T-helper 1 cell (primary cell): ENCODE measurements at regions not wholly inside any gene's neighbourhood (a gene's known extent, or its start where the extent isn't known, plus 50 kb on each side); places are given as distances from the start of the nearest gene placed in this dataset.
"Not testable (repeated sequence)": the region's sequence is repeated elsewhere in the genome, so short reads cannot be mapped to it uniquely, and the experiment has no call there.

Source experiments
- DNase-seq, 5 donors: peaks; one replicate each; pipeline ENCODE4 v3.0.0-alpha.2; 2012 to 2020

- DNase-seq, result no peak
Observed at GRCh38 chr5:52255308-52255707, 532.4 kb upstream of the ITGA1 start.

- DNase-seq, result no peak
Observed at GRCh38 chr5:52262844-52263243, 524.9 kb upstream of the ITGA1 start.

GRCh38 chr5:52269401-52269800 is 518.3 kb upstream of the ITGA1 start:
- DNase-seq, result no peak

- no peak for DNase-seq
Observed at GRCh38 chr5:52269859-52270258, 517.9 kb upstream of the ITGA1 start.

- DNase-seq, result no peak
Observed at GRCh38 chr5:52275639-52276038, 512.1 kb upstream of the ITGA1 start.

GRCh38 chr5:52277101-52277500 is 510.6 kb upstream of the ITGA1 start:
- no peak for DNase-seq

GRCh38 chr5:52282647-52283046 is 505.1 kb upstream of the ITGA1 start:
- DNase-seq, result no peak

- DNase-seq, result no peak
Observed at GRCh38 chr5:52283221-52283620, 504.5 kb upstream of the ITGA1 start.

GRCh38 chr5:52300703-52301372 is 486.9 kb upstream of the ITGA1 start:
- no peak for DNase-seq

- not testable (repeated sequence) for DNase-seq
Observed at GRCh38 chr5:52304816-52305215, 482.9 kb upstream of the ITGA1 start.

GRCh38 chr5:52328220-52328806 is 459.4 kb upstream of the ITGA1 start:
- no peak for DNase-seq

GRCh38 chr5:52331725-52332124 is 456.0 kb upstream of the ITGA1 start:
- DNase-seq, result no peak

GRCh38 chr5:52334367-52334766 is 453.3 kb upstream of the ITGA1 start:
- no peak for DNase-seq

- DNase-seq, result no peak
Observed at GRCh38 chr5:52339285-52339684, 448.4 kb upstream of the ITGA1 start.

- DNase-seq, result no peak
Observed at GRCh38 chr5:52342361-52342760, 445.4 kb upstream of the ITGA1 start.

- no peak for DNase-seq
Observed at GRCh38 chr5:52356311-52356918, 431.3 kb upstream of the ITGA1 start.

- DNase-seq, result no peak
Observed at GRCh38 chr5:52359261-52359660, 428.5 kb upstream of the ITGA1 start.

GRCh38 chr5:52360985-52361384 is 426.7 kb upstream of the ITGA1 start:
- no peak for DNase-seq

- DNase-seq, result no peak
Observed at GRCh38 chr5:52374286-52374685, 413.4 kb upstream of the ITGA1 start.

GRCh38 chr5:52375969-52376368 is 411.7 kb upstream of the ITGA1 start:
- DNase-seq, result no peak

- no peak for DNase-seq
Observed at GRCh38 chr5:52376592-52376991, 411.1 kb upstream of the ITGA1 start.

- DNase-seq, result no peak
Observed at GRCh38 chr5:52378237-52378636, 409.5 kb upstream of the ITGA1 start.

GRCh38 chr5:52388349-52388748 is 399.4 kb upstream of the ITGA1 start:
- DNase-seq, result no peak

GRCh38 chr5:52392321-52392720 is 395.4 kb upstream of the ITGA1 start:
- no peak for DNase-seq

GRCh38 chr5:52409835-52410234 is 377.9 kb upstream of the ITGA1 start:
- DNase-seq, result no peak
